BLaER1 treated with 17β-estradiol and CSF1 and Interleukin-3, amounts not matched to agents 10 nM and 100 nM (cell line): ENCODE measurements at regions not wholly inside any gene's neighbourhood (a gene's known extent, or its start where the extent isn't known, plus 50 kb on each side); places are given as distances from the start of the nearest gene placed in this dataset.

Experiments
- H3K27ac ChIP-seq, 11 experiments: shearing (Covaris generic); formaldehyde crosslinking; 2 replicates each; pipeline ENCODE4 v1.8.1; 2022
- H3K27me3 ChIP-seq, 11 experiments: shearing (Covaris generic); formaldehyde crosslinking; 2 replicates each; pipeline ENCODE4 v1.8.1; 2022
- H3K36me3 ChIP-seq, 11 experiments: shearing (Covaris generic); formaldehyde crosslinking; 2 replicates each; pipeline ENCODE4 v1.8.1; 2022
- H3K4me1 ChIP-seq, 10 experiments: shearing (Covaris generic); formaldehyde crosslinking; 2 replicates each; pipeline ENCODE4 v1.8.1; 2022
- H3K4me2 ChIP-seq, 11 experiments: shearing (Covaris generic); formaldehyde crosslinking; 2 replicates each; pipeline ENCODE4 v1.8.1; 2022
- H3K4me3 ChIP-seq, 10 experiments: shearing (Covaris generic); formaldehyde crosslinking; 2 replicates each; pipeline ENCODE4 v1.8.1; 2022
- H3K9ac ChIP-seq, 11 experiments: shearing (Covaris generic); formaldehyde crosslinking; 2 replicates each; pipeline ENCODE4 v1.8.1; 2022
- H3K9me3 ChIP-seq, 11 experiments: shearing (Covaris generic); formaldehyde crosslinking; replicated peaks in 1 of 11; 2 replicates each; pipeline ENCODE4 v1.8.1; 2022
- H4K20me1 ChIP-seq, 11 experiments: shearing (Covaris generic); formaldehyde crosslinking; 2 replicates each; pipeline ENCODE4 v1.8.1; 2022
- Cebpa-rat ChIP-seq, 11 experiments: shearing (Covaris generic); IDR thresholded peaks; 2 replicates each; pipeline ENCODE4 v1.8.1; 2022

DNA sequence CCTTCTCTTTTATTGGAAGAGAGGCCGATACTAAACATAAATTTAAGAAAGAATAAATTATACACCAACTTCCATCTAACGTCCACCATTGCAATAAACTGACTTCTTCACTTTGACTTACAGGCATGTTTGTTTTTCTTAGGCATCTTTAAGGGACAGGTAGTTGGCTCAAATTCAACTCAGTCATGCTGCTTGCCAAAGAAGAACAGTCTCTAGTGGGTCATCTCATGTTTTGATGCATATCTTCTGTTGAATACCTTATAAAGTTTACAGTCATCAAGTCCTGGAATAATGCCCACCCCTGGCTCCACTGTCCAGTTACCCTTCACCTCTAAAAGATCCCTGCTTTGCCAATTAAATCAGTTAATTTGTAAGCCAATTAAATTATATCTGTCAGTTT lies 328.2 kb upstream of the GRAMD2B start:
- H3K27me3 ChIP-seq = no peaks in the 10 kb centered on the region

DNA sequence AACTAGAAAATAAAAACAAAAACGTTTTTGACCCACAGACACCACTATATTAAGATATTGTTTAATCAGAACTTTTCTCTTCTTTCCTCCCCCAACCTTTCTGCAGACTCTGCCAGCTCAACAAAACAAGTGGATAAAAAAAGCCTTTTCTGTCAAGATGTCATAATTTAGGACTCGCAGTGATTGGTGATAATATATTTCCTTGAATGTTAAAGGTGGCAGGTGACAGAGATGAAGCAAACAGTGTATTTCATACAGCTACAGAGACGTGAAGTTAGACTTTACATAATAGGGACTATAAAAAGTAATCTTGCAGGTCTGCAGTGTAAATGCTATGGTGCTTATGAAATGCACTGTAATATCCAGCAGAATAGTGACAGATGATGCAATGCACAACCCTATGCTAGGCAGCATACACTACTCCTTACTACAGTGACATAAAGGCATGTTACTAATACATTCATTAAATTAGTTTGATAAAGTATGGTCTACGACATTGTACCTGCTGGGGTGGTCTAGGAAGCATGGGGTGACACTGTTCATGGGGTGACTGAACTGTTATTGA lies 326.7 kb upstream of the GRAMD2B start:
- H4K20me1 ChIP-seq = no peaks in the 10 kb centered on the region
- no peak overlapping the region for H3K9ac ChIP-seq
- TF ChIP-seq Cebpa-rat (IDR thresholded peaks at IDR 0.05) = no peak
- peaks cover 0 to 6% (median 0%) of the 10 kb centered on the region in 11 experiments; a peak in 1 of 22 replicates for H3K9me3 ChIP-seq
- H3K36me3 ChIP-seq = no peaks in the 10 kb centered on the region
- no peaks in the 10 kb centered on the region for H3K27me3 ChIP-seq
- H3K27ac ChIP-seq = no peak overlapping the region
- H3K4me2 ChIP-seq = no peak overlapping the region
- H3K4me3 ChIP-seq = no peak overlapping the region
- H3K4me1 ChIP-seq = no peaks in the 10 kb centered on the region

More for the DNA sequence above, 328.2 kb upstream of the GRAMD2B start:
- H3K9ac ChIP-seq = no peak overlapping the region
- no peaks in the 10 kb centered on the region for H3K36me3 ChIP-seq
- TF ChIP-seq Cebpa-rat (IDR thresholded peaks at IDR 0.05) = no peak
- peaks cover 0 to 6% (median 4%) of the 10 kb centered on the region in 11 experiments; a peak in 4 of 22 replicates for H3K9me3 ChIP-seq
- H3K4me3 ChIP-seq = no peak overlapping the region
- H3K4me2 ChIP-seq = no peak overlapping the region
- H4K20me1 ChIP-seq = no peaks in the 10 kb centered on the region
- no peak overlapping the region for H3K27ac ChIP-seq
- H3K4me1 ChIP-seq = no peaks in the 10 kb centered on the region

DNA sequence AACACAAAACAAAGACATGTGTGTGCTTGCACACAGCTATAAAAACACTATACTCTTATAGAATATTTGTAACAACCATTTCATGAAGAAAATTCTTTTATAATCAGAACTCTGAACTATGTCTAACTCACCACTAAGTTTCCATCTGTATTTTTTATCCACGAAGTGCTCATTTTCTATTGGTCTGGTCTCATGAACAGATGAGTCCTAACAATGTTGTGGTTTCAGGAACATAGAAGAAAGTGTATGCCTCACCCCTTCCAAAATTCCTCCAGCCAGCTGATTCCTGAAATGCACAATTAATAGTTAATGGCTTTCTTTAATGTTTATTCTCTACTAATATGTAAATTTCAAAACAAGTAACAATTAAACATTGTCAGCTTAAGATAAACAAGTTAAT lies 325.3 kb upstream of the GRAMD2B start:
- Histone ChIP-seq H3K4me3 (no peak overlapping the region), H3K9me3 (peaks cover 0 to 6% (median 0%) of the 10 kb centered on the region in 11 experiments; a peak in 1 of 22 replicates), H3K9ac (no peak overlapping the region), H3K27me3 (no peaks in the 10 kb centered on the region), H3K4me1 (no peaks in the 10 kb centered on the region), H4K20me1 (no peaks in the 10 kb centered on the region), H3K27ac (no peak overlapping the region), H3K4me2 (no peak overlapping the region), H3K36me3 (no peaks in the 10 kb centered on the region)
- no peak for TF ChIP-seq Cebpa-rat (IDR thresholded peaks at IDR 0.05)

DNA sequence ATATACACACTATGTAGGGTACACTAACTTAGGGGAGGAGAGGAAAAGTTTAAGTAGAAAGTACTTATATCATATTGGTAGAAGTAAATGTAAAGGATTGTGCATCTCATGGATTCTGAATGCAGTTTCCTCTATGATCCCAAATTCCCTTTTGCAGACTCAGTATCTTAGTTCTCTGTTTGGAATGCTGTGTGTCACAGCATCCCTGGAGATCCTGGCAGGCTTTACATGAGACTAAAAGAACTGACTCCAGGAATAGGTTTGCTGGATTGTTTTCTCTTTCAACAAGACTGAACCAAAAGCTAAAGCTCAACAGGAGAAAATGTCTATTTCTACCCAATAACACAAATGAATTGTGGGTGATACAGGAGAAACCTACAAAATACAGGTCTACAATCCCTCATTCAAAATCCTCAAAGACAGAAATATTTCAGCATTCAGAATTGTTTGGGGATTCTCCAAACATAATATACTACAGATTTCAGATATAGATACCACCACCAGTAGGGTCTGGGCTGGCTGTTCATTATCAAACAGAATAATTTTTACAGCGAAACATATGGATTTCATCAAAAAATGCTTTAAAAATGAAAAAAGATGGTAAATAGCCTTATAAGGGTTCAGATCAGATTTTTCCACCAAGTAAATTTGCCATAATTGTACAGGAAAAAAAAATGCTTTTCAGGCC lies 324.7 kb upstream of the GRAMD2B start:
- Histone ChIP-seq H4K20me1 (no peaks in the 10 kb centered on the region), H3K36me3 (no peaks in the 10 kb centered on the region), H3K9ac (no peak overlapping the region), H3K27me3 (no peaks in the 10 kb centered on the region), H3K4me1 (no peaks in the 10 kb centered on the region), H3K27ac (no peak overlapping the region), H3K4me3 (no peak overlapping the region), H3K4me2 (no peak overlapping the region), H3K9me3 (peaks cover 0 to 6% (median 0%) of the 10 kb centered on the region in 11 experiments; a peak in 1 of 22 replicates)
- no peak for TF ChIP-seq Cebpa-rat (IDR thresholded peaks at IDR 0.05)

DNA sequence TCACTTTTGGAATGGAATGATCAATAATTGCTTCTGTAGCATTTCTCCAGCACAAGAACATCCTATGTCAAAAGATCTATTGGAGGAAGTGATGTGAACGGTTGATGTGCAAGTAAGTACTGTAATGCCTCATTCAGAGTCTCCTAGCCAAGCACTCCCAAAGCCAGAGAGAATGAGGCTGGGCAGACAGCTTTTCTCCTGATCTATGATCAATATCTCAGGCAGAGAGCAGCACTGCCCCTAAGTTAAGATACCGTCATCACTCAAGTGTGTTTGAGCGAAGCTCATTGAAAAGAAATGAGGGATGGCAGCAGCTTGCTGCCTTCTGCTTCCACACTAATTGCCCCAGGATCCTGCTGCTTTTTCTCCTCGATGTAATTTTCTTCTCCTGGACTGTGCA lies 324.1 kb upstream of the GRAMD2B start:
- no peak overlapping the region for H3K4me2 ChIP-seq
- H3K9me3 ChIP-seq = peaks cover 0 to 6% (median 0%) of the 10 kb centered on the region in 11 experiments; a peak in 1 of 22 replicates
- H4K20me1 ChIP-seq = no peaks in the 10 kb centered on the region
- H3K27me3 ChIP-seq = no peaks in the 10 kb centered on the region
- TF ChIP-seq Cebpa-rat (IDR thresholded peaks at IDR 0.05) = no peak
- H3K9ac ChIP-seq = no peak overlapping the region
- no peaks in the 10 kb centered on the region for H3K36me3 ChIP-seq
- H3K27ac ChIP-seq = no peak overlapping the region
- no peak overlapping the region for H3K4me3 ChIP-seq
- no peaks in the 10 kb centered on the region for H3K4me1 ChIP-seq

DNA sequence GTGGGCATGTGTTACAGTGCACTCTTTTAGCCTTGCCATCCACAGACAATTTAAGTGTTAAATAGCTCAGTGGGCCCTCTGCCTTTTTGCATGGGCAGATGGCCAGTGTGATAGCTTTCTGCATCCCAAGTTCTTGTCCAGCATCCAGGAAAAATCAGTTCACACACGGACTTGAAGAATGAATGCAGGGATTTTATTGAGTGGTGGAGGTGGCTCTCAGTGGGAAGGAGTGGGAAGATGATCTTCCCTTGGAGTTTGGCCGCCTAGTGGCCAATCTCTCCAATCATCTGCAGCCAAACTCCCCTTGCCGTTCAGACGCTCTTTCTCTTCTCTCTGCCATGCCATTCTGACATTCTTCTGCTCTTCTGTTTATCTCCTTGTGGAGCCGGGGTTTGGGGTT lies 322.4 kb upstream of the GRAMD2B start:
- Histone ChIP-seq H3K27ac (no peak overlapping the region), H3K36me3 (no peaks in the 10 kb centered on the region), H3K4me2 (no peak overlapping the region), H4K20me1 (no peaks in the 10 kb centered on the region), H3K9me3 (peaks cover 0 to 6% (median 0%) of the 10 kb centered on the region in 11 experiments; a peak in 1 of 22 replicates), H3K4me1 (no peaks in the 10 kb centered on the region), H3K27me3 (no peaks in the 10 kb centered on the region), H3K4me3 (no peak overlapping the region), H3K9ac (no peak overlapping the region)
- TF ChIP-seq Cebpa-rat (IDR thresholded peaks at IDR 0.05) = no peak

DNA sequence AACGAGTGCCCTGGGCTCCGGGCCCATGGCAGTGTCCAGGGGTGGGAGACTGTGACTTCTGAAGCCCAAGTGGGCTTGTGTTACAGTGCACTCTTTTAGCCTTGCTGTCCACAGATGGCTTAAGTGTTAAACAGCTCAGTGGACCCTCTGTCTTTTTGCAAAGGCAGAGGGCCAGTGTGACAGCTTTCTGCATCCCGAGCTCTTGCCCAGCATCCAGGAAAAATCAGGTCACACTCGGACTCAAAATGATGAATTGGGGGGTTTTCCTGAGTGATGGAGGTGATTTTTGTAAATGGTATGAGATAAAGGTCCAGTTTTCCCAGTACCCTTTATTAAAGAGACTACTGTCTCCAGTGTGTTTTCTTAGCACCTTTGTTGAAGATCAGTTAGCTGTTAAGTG lies 321.3 kb upstream of the GRAMD2B start:
- Histone ChIP-seq H3K27ac (no peak overlapping the region), H3K4me1 (no peaks in the 10 kb centered on the region), H3K9ac (no peak overlapping the region), H3K9me3 (peaks cover 0 to 6% (median 0%) of the 10 kb centered on the region in 11 experiments; a peak in 1 of 22 replicates), H4K20me1 (no peaks in the 10 kb centered on the region), H3K4me3 (no peak overlapping the region), H3K27me3 (no peaks in the 10 kb centered on the region), H3K36me3 (no peaks in the 10 kb centered on the region), H3K4me2 (no peak overlapping the region)
- TF ChIP-seq Cebpa-rat (IDR thresholded peaks at IDR 0.05) = no peak

DNA sequence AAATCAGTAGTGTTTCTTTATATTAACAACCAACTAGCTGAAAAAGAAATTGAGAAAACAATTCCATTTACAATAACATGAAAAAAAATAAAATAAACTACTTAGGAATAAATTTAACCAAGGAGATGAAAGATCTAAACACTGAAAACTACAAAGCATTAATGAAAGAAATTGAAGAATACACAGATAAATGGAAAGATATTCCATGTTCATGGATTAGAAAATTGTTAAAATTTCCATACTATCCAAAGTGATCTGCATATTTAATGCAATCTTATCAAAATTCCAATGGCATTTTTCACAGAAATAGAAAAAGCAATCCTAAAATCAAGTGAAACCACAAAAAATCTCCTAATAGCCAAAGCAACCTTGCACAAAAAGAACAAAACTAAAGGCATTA lies 320.2 kb upstream of the GRAMD2B start:
- no peaks in the 10 kb centered on the region for H3K27me3 ChIP-seq

DNA sequence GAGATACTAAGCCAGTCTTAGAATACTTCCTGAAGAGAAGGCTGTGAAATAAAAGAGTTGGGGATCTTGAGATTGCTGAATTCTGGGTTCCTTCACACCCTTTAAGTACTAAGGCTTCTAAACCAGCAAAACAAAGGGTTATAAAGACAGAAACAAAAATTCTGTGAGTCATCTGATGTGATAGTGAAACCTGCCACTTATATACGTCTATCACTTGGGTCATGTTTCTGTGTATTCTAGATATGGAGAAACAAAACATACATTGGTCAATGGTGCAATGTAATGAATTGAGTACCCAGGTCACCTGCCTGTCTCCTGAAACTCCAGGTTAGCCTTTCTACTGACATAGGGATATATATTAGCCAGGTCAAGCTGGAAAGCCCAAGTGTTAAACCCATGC lies 319.3 kb upstream of the GRAMD2B start:
- Histone ChIP-seq H3K9me3 (no peaks in the 10 kb centered on the region), H4K20me1 (no peaks in the 10 kb centered on the region)

More for the DNA sequence above, 320.2 kb upstream of the GRAMD2B start:
- H3K9ac ChIP-seq = no peak overlapping the region
- H3K36me3 ChIP-seq = no peaks in the 10 kb centered on the region
- no peak for TF ChIP-seq Cebpa-rat (IDR thresholded peaks at IDR 0.05)
- no peaks in the 10 kb centered on the region for H3K9me3 ChIP-seq
- no peaks in the 10 kb centered on the region for H3K4me1 ChIP-seq
- no peak overlapping the region for H3K27ac ChIP-seq
- no peaks in the 10 kb centered on the region for H4K20me1 ChIP-seq
- no peak overlapping the region for H3K4me2 ChIP-seq
- no peak overlapping the region for H3K4me3 ChIP-seq

DNA sequence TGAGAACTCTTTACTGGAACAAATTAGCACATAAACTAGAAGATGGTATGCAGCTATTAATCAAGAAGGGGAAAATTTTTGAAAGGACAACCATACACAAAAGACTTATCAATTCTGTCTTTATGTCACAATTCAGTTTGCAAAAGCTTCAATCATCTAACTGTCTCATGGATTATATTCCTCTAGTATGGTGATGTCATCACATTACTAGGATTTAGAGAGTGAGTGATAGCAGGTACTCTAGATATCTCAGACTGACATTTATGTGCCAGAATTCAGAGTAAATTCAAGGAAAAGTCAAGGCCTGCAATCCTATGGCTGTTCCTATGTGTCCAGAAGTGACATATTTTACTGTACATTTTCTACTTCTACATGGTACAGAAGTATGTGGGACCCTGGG lies 318.9 kb upstream of the GRAMD2B start:
- Histone ChIP-seq H3K4me3 (no peak overlapping the region), H3K4me2 (no peak overlapping the region), H3K9ac (no peak overlapping the region), H3K27ac (no peak overlapping the region), H3K9me3 (no peaks in the 10 kb centered on the region), H3K36me3 (no peaks in the 10 kb centered on the region), H3K27me3 (no peaks in the 10 kb centered on the region), H3K4me1 (no peaks in the 10 kb centered on the region), H4K20me1 (no peaks in the 10 kb centered on the region)
- no peak for TF ChIP-seq Cebpa-rat (IDR thresholded peaks at IDR 0.05)

More for the DNA sequence above, 319.3 kb upstream of the GRAMD2B start:
- Histone ChIP-seq H3K36me3 (no peaks in the 10 kb centered on the region), H3K27ac (no peak overlapping the region), H3K4me2 (no peak overlapping the region), H3K27me3 (no peaks in the 10 kb centered on the region), H3K9ac (no peak overlapping the region), H3K4me1 (no peaks in the 10 kb centered on the region), H3K4me3 (no peak overlapping the region)
- no peak for TF ChIP-seq Cebpa-rat (IDR thresholded peaks at IDR 0.05)
